Upper lobe of right lung (tissue), 1 donor: ENCODE measurements at regions not wholly inside any gene's neighbourhood (a gene's known extent, or its start where the extent isn't known, plus 50 kb on each side); places are given as distances from the start of the nearest gene placed in this dataset.

Experiments
- ATAC-seq: fragments of 200-7000 bp; cut with Tn5 transposase; one replicate; pipeline ENCODE4 v1.9.1; 2020; ENCODE audit warnings: mild to moderate bottlenecking, moderate library complexity
- DNase-seq: peaks from one replicate; pipeline ENCODE4 v3.0.0-alpha.2; 2020
- H3K27ac ChIP-seq: fragments of 200-600 bp; one replicate; pipeline ENCODE4 v1.8.0; 2022
- H3K27me3 ChIP-seq: fragments of 200-600 bp; one replicate; pipeline ENCODE4 v1.8.0; 2022; ENCODE audit warnings: mild to moderate bottlenecking
- H3K36me3 ChIP-seq: fragments of 200-600 bp; one replicate; pipeline ENCODE4 v1.8.0; 2022
- H3K4me1 ChIP-seq: fragments of 200-600 bp; one replicate; pipeline ENCODE4 v1.8.0; 2022
- H3K4me3 ChIP-seq: fragments of 200-600 bp; one replicate; pipeline ENCODE4 v1.8.0; 2022; ENCODE audit warnings: mild to moderate bottlenecking
- H3K9me3 ChIP-seq: fragments of 200-600 bp; one replicate; pipeline ENCODE4 v1.8.0; 2022
- CTCF ChIP-seq: fragments of 200-600 bp; IDR thresholded peaks from one replicate; pipeline ENCODE4 v1.8.0; 2022; ENCODE audit warnings: antibody characterized with exemption
- intact Hi-C: fragments of 100-400 bp; cut with DNase I; formaldehyde crosslinking; loops from one replicate; pipeline ENCODE4 v1.11.0; 2022
- donor health status: DM: no; HTN: yes; CAD: no; lungs with severe emphysema.

DNA sequence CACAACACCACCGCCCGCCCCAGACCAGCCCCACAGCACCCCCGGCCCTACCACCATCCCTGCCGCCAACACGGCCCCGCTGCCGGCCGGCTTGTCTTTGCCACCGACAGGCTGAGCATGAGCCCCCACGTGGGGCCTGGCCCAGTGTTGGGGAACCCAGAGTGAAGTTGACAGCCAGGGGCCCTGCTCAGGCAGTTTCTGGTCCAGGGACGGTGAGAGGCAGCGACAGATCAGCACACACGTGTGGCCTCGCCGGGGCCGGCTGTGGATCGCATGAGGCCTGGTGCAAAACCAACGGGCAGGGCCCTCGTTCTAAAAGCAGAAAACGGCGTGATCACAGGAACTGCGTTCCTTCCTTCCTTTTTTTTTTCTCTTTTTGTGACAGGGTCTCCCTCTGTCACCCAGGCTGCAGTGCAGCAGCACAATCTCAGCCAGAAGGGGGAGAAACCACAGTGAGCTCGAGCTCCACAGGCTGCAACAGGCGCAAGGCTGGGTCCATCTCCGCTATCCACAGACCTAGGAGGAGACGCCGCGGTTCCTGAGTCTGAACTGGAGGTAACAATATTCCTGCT, 50.5 kb upstream of the FBRSL1 start:
- Histone ChIP-seq H3K36me3 (no peaks in the 10 kb centered on the region), H3K27me3 (no peaks in the 10 kb centered on the region), H3K9me3 (no peaks in the 10 kb centered on the region), H3K27ac (no peak overlapping the region), H3K4me3 (no peak overlapping the region), H3K4me1 (peaks cover 7% of the 10 kb centered on the region)
- intact Hi-C loops = no loop called here
- TF ChIP-seq CTCF = no peak
- DNase-seq = no peak
- ATAC-seq = no peak

- no peak for DNase-seq
- no peak for ATAC-seq
These were observed 51.2 kb upstream of the FBRSL1 start for GRCh38 chr12:132438726-132439125.

DNA sequence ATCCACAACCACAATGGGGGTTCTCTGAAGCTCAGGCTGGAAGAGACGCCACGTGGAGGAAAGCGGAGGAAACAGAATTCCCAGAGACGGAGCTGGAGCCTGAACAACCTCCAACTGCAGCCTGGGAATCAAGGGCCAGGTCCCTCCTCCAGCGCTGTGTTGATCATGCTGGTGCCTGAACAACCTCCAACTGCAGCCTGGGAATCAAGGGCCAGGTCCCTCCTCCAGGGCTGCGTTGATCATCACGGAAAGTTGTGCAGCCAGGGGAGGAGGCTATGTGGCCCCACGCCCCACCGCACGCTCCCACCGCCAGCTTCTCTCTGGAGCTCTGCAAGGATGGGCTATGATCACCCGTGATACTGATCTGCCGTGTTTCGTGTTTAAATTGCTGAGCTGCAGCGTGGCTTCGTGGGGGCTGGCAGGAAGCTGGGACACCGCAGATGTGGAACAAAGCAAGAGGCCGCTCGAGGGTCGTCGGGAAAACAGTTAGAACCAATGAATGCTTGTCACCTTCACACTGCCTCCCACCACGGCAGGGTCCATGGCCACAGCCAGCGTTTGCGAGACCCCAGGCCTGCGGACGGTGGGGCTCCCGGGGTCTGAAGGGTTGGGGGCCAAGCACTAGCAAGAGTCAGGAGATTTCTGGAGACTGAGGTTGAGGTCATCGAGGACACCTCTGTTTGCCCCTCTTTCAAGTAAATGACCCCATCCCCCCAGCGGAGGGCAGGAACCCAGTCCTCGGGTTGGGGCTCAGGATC, 51.8 kb upstream of the FBRSL1 start:
- ATAC-seq (no peak), DNase-seq (no peak)

More at GRCh38 chr12:132438726-132439125, 51.2 kb upstream of the FBRSL1 start:
- Histone ChIP-seq H3K4me3 (no peak overlapping the region), H3K4me1 (peaks cover 7% of the 10 kb centered on the region), H3K27ac (no peak overlapping the region), H3K36me3 (no peaks in the 10 kb centered on the region), H3K9me3 (no peaks in the 10 kb centered on the region), H3K27me3 (no peaks in the 10 kb centered on the region)
- TF ChIP-seq CTCF = no peak
- intact Hi-C loops = no loop called here

DNA sequence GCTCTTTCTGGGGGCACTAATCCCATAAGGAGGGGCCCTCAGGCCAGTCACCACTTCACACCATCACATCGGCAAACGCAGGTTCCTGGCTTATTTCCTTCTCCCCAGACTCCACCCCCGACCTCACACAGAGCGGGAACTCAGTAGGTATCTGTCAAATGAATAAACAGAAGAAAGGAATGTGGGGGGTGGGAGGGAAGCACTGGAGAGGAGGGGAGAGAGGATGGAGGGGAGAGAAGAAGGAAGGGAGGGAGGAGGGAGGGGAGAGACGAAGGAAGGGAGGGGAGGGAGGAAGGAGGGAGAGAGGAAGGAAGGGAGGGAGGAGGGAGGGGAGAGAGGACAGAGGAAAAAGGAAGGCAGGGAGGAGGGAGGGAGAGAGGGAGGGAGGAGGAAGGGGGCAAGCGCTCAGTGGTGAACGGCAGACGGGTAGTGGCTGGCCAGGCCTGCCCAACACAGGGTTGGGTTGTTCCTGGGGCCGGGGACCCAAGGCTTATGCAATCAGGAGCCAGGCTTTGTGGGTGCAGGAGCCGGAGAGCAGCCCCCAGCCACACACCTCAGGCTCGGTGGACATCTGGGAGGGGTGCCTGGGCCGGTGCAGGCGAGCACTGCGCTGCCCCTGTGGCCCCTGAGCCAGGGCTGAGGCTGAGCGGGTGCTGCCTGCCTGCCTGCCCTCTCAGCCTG, 52.6 kb upstream of the FBRSL1 start:
- intact Hi-C loops = no loop called here
- DNase-seq (no peak), ATAC-seq (no peak)
- no peak overlapping the region for H3K4me3 ChIP-seq
- no peak overlapping the region for H3K27ac ChIP-seq
- no peaks in the 10 kb centered on the region for H3K9me3 ChIP-seq
- peaks cover 7% of the 10 kb centered on the region for H3K4me1 ChIP-seq
- no peak for TF ChIP-seq CTCF
- H3K36me3 ChIP-seq = no peaks in the 10 kb centered on the region
- H3K27me3 ChIP-seq = no peaks in the 10 kb centered on the region

More for the DNA sequence above, 51.8 kb upstream of the FBRSL1 start:
- Histone ChIP-seq H3K27me3 (no peaks in the 10 kb centered on the region), H3K4me1 (peaks cover 7% of the 10 kb centered on the region), H3K36me3 (no peaks in the 10 kb centered on the region), H3K9me3 (no peaks in the 10 kb centered on the region), H3K27ac (no peak overlapping the region), H3K4me3 (no peak overlapping the region)
- no peak for TF ChIP-seq CTCF
- intact Hi-C loops = no loop called here

GRCh38 chr12:132436791-132437251, 53.1 kb upstream of the FBRSL1 start:
- Histone ChIP-seq H3K36me3 (no peaks in the 10 kb centered on the region), H3K4me3 (no peak overlapping the region), H3K4me1 (peaks cover 7% of the 10 kb centered on the region), H3K9me3 (no peaks in the 10 kb centered on the region), H3K27me3 (peaks cover 4% of the 10 kb centered on the region), H3K27ac (no peak overlapping the region)
- TF ChIP-seq CTCF = no peak
- intact Hi-C loops = no loop called here
- DNase-seq (no peak), ATAC-seq (no peak)
